ENCODE measurements at regions not wholly inside any gene's neighbourhood (a gene's known extent, or its start where the extent isn't known, plus 50 kb on each side); places are given as distances from the start of the nearest gene placed in this dataset.
A peak's percentile ranks its signal among the peaks of the same experiment; 100 is the strongest.

- dilution Hi-C loops (cut with HindIII; ENCODE audit: low sequenced_read_pairs, unreplicated experiment) (no loop called here), in situ Hi-C loops (cut with MboI; ENCODE audit: low sequenced_read_pairs) (no loop called here), intact Hi-C loops (cut with micrococcal nuclease) (no loop called here)
- Histone ChIP-seq H3K18ac (ENCODE audit: low read depth, low read length) (no peak overlapping the region), H3K9ac (ENCODE audit: low read depth, low read length) (no peak overlapping the region), H3K56ac (ENCODE audit: extremely low read depth, insufficient read depth, low read length) (no peak overlapping the region), H2BK5ac (ENCODE audit: low read depth, low read length, poor library complexity, severe bottlenecking) (no peak overlapping the region), H3K14ac (replicated peaks; ENCODE audit: low read depth, low read length) (peak overlapping the region; percentile 35; the same call in 1 of the 2 replicates), H4K8ac (ENCODE audit: low read depth in 2 of 2, low read length in 2 of 2) (no peak overlapping the region; a peak in 1 of 4 replicates), H3K27ac (ENCODE audit: insufficient read depth, low read length) (no peak overlapping the region), H2BK20ac (ENCODE audit: low read depth, low read length) (peak overlapping the region; percentile 41), H3K27me3 (ENCODE audit: control insufficient read depth, insufficient read depth, low read length) (no peaks in the 10 kb centered on the region), H3K36me3 (ENCODE audit: control insufficient read depth, insufficient read depth, low read length) (no peaks in the 10 kb centered on the region), H3K4me1 (ENCODE audit: control insufficient read depth, insufficient read depth, low read length) (no peaks in the 10 kb centered on the region; the same call in 1 of the 2 replicates), H3K23ac (ENCODE audit: low read depth, low read length) (no peak overlapping the region), H2AFZ (replicated peaks; ENCODE audit: low read length, poor library complexity) (peak overlapping the region; percentile 23), H2BK15ac (ENCODE audit: low read depth, low read length) (0 out of 3 replicates have a peak overlapping the region, but pooled peaks have one; percentile 4), H3K79me1 (ENCODE audit: low read depth in 1 of 2, low read length in 2 of 2) (no peaks in the 10 kb centered on the region), H2BK120ac (ENCODE audit: low read depth, low read length) (no peak overlapping the region), H2AK5ac (ENCODE audit: low read depth, low read length) (no peak overlapping the region), H3K4me2 (ENCODE audit: low read depth, low read length) (no peak overlapping the region), H3K9me1 (ENCODE audit: insufficient read depth, low read length) (no peaks in the 10 kb centered on the region; the same call in 1 of the 2 replicates), H3K4ac (ENCODE audit: low read depth, low read length) (0 out of 2 replicates have a peak overlapping the region, but pooled peaks have one; percentile 10), H4K20me1 (ENCODE audit: insufficient read depth, low read length) (no peaks in the 10 kb centered on the region), H3K9me3 (ENCODE audit: control insufficient read depth, insufficient read depth, low read length) (no peaks in the 10 kb centered on the region), H4K5ac (ENCODE audit: low read depth, low read length) (no peak overlapping the region), H3K4me3 (ENCODE audit: insufficient read depth, low read depth, low read length) (no peak overlapping the region), H4K91ac (ENCODE audit: insufficient read depth, low read depth, low read length) (no peak overlapping the region), H2AK9ac (replicated peaks; ENCODE audit: low read depth, low read length, poor library complexity) (peak overlapping the region; percentile 65)
- CTCF ChIA-PET: no interaction called here
- no peak for ATAC-seq (ENCODE audit: low read depth)
- TF ChIP-seq RCOR1 (IDR thresholded peaks at IDR 0.05; ENCODE audit: insufficient replicate concordance, low read length) (no peak), FOS (IDR thresholded peaks at IDR 0.05; ENCODE audit: low read depth, low read length) (no peak)
- TF ChIP-seq, protein P1, sequence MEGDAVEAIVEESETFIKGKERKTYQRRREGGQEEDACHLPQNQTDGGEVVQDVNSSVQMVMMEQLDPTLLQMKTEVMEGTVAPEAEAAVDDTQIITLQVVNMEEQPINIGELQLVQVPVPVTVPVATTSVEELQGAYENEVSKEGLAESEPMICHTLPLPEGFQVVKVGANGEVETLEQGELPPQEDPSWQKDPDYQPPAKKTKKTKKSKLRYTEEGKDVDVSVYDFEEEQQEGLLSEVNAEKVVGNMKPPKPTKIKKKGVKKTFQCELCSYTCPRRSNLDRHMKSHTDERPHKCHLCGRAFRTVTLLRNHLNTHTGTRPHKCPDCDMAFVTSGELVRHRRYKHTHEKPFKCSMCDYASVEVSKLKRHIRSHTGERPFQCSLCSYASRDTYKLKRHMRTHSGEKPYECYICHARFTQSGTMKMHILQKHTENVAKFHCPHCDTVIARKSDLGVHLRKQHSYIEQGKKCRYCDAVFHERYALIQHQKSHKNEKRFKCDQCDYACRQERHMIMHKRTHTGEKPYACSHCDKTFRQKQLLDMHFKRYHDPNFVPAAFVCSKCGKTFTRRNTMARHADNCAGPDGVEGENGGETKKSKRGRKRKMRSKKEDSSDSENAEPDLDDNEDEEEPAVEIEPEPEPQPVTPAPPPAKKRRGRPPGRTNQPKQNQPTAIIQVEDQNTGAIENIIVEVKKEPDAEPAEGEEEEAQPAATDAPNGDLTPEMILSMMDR (conservative IDR thresholded peaks at IDR 0.05; ENCODE audit: low read depth, low read length): no peak
- TF ChIP-seq, protein P2, sequence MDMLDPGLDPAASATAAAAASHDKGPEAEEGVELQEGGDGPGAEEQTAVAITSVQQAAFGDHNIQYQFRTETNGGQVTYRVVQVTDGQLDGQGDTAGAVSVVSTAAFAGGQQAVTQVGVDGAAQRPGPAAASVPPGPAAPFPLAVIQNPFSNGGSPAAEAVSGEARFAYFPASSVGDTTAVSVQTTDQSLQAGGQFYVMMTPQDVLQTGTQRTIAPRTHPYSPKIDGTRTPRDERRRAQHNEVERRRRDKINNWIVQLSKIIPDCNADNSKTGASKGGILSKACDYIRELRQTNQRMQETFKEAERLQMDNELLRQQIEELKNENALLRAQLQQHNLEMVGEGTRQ (IDR thresholded peaks at IDR 0.05; ENCODE audit: low read depth, low read length): no peak
- WGBS, 2 experiments (ENCODE audit: extremely low coverage in 2 of 2, insufficient read length in 1 of 2): no CpG with 5 or more reads among the region's 2 CpGs
- POLR2A ChIA-PET (ENCODE audit: unreplicated experiment): no interaction called here
- no peak for DNase-seq
- BruUV-seq (replicated peaks): no TSS peak
These were observed 92.3 kb upstream of the CARMIL1 start for GRCh38 chr6:25186919-25187318.

Measured in IMR-90 (cell line).